Upper lobe of left lung (tissue), 4 donors: ENCODE measurements at regions not wholly inside any gene's neighbourhood (a gene's known extent, or its start where the extent isn't known, plus 50 kb on each side); places are given as distances from the start of the nearest gene placed in this dataset.

Source experiments
- EP300 ChIP-seq, 4 donors: sonication (generic); formaldehyde crosslinking; IDR thresholded peaks; one replicate each; pipeline ENCODE4 v1.5.1; 2017; ENCODE audit warnings: antibody characterized with exemption in 4 of 4, control low read depth in 2 of 4
- POLR2A ChIP-seq, 4 donors: fragments of 450-650 bp; IDR thresholded peaks; one replicate each; pipeline ENCODE4 v1.5.1; 2016 to 2017; ENCODE audit warnings: antibody characterized with exemption in 4 of 4, mild to moderate bottlenecking in 2 of 4
- POLR2AphosphoS5 ChIP-seq, 2 donors: sonication (generic); formaldehyde crosslinking; IDR thresholded peaks; one replicate each; pipeline ENCODE4 v1.5.1; 2017; ENCODE audit warnings: antibody characterized with exemption in 2 of 2
- TF ChIP-seq, protein P1 (sequence below), 6 experiments: fragments of 450-650 bp in 4 of 6; fragments of 200-600 bp in 2 of 6; sonication (generic) in 2 of 6; IDR thresholded peaks; one replicate each; pipeline ENCODE4 v1.5.1; 2016 to 2019; ENCODE audit warnings: antibody characterized with exemption in 6 of 6

DNA sequence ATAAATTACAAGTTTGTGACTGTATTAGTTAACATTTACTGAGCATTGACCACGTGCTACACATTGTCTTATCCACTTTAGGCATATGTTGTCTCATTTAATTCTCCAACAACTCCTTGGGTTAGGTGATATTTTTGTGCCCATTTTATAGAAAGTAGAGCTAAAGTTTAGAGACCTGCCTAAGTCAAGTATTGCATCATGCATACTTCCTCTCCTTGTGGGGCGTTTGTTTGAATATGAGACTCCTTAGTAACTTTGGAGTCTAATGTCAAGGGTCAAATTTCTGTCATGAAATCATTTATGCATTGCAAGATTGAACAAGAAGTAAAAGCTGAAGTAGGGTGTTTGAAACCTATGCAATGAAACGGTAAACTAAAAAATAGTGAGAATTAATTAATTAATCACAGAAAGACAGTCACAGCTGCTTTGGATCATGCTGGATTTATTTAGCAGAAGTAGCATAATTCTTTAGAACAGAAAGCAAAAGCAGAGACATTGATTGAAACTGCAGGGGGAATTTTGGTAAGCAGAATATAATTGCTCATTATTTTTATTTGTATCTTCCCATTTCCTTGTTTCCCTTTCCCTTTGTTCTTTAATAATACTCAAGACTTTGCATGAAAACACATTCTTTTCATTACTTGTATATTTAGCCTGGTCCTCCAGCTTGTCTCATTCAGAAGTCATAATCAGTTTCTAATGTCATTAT, 1374.4 kb upstream of the GJE1 start:
- TF ChIP-seq, protein P1, sequence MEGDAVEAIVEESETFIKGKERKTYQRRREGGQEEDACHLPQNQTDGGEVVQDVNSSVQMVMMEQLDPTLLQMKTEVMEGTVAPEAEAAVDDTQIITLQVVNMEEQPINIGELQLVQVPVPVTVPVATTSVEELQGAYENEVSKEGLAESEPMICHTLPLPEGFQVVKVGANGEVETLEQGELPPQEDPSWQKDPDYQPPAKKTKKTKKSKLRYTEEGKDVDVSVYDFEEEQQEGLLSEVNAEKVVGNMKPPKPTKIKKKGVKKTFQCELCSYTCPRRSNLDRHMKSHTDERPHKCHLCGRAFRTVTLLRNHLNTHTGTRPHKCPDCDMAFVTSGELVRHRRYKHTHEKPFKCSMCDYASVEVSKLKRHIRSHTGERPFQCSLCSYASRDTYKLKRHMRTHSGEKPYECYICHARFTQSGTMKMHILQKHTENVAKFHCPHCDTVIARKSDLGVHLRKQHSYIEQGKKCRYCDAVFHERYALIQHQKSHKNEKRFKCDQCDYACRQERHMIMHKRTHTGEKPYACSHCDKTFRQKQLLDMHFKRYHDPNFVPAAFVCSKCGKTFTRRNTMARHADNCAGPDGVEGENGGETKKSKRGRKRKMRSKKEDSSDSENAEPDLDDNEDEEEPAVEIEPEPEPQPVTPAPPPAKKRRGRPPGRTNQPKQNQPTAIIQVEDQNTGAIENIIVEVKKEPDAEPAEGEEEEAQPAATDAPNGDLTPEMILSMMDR (IDR thresholded peaks at IDR 0.05): no peak
- TF ChIP-seq EP300 (IDR thresholded peaks at IDR 0.05): no peak
- no peak for TF ChIP-seq POLR2A (IDR thresholded peaks at IDR 0.05)
- no peak for TF ChIP-seq POLR2AphosphoS5 (IDR thresholded peaks at IDR 0.05)
